ENCODE measurements at regions not wholly inside any gene's neighbourhood (a gene's known extent, or its start where the extent isn't known, plus 50 kb on each side); places are given as distances from the start of the nearest gene placed in this dataset.

- no peak for DNase-seq
Measured at GRCh38 chr16:80171746-80172145, 369.0 kb upstream of the DYNLRB2 start.

GRCh38 chr16:80171199-80171598 lies 369.6 kb upstream of the DYNLRB2 start:
- no peak for DNase-seq

GRCh38 chr16:80167657-80168390 lies 373.0 kb upstream of the DYNLRB2 start:
- DNase-seq, result peak; percentile 96

GRCh38 chr16:80166082-80166481 lies 374.7 kb upstream of the DYNLRB2 start:
- no peak for DNase-seq

GRCh38 chr16:80164966-80165550 lies 375.7 kb upstream of the DYNLRB2 start:
- DNase-seq, result no peak

- DNase-seq, result no peak
Measured at GRCh38 chr16:80163339-80163738, 377.5 kb upstream of the DYNLRB2 start.

GRCh38 chr16:80161799-80162739 lies 378.7 kb upstream of the DYNLRB2 start:
- DNase-seq, result no peak

- DNase-seq, result no peak
Measured at GRCh38 chr16:80158766-80159165, 382.0 kb upstream of the DYNLRB2 start.

- DNase-seq, result peak; percentile 22
Measured at GRCh38 chr16:80151722-80152111, 389.1 kb upstream of the DYNLRB2 start.

GRCh38 chr16:80150978-80151721 lies 389.6 kb upstream of the DYNLRB2 start:
- no peak for DNase-seq

GRCh38 chr16:80148826-80149225 lies 392.0 kb upstream of the DYNLRB2 start:
- no peak for DNase-seq

GRCh38 chr16:80147026-80147655 lies 393.7 kb upstream of the DYNLRB2 start:
- no peak for DNase-seq

- DNase-seq, result no peak
Measured at GRCh38 chr16:80144191-80144590, 396.6 kb upstream of the DYNLRB2 start.

- no peak for DNase-seq
Measured at GRCh38 chr16:80142940-80143339, 397.9 kb upstream of the DYNLRB2 start.

- DNase-seq, result no peak
Measured at GRCh38 chr16:80142281-80142680, 398.5 kb upstream of the DYNLRB2 start.

- DNase-seq, result no peak
Measured at GRCh38 chr16:80129791-80130190, 411.0 kb upstream of the DYNLRB2 start.

- no peak for DNase-seq
Measured at GRCh38 chr16:80125677-80126076, 415.1 kb upstream of the DYNLRB2 start.

- DNase-seq, result no peak
Measured at GRCh38 chr16:80123189-80123588, 417.6 kb upstream of the DYNLRB2 start.

- DNase-seq, result peak; percentile 31
Measured at GRCh38 chr16:80122115-80122514, 418.7 kb upstream of the DYNLRB2 start.

GRCh38 chr16:80121522-80121909 lies 419.3 kb upstream of the DYNLRB2 start:
- no peak for DNase-seq

- peak; percentile 35 for DNase-seq
Measured at GRCh38 chr16:80120899-80121521, 419.8 kb upstream of the DYNLRB2 start.

GRCh38 chr16:80117556-80118130 lies 423.1 kb upstream of the DYNLRB2 start:
- no peak for DNase-seq
